H1 (cell line): ENCODE measurements at regions not wholly inside any gene's neighbourhood (a gene's known extent, or its start where the extent isn't known, plus 50 kb on each side); places are given as distances from the start of the nearest gene placed in this dataset.

ENCODE experiments used
- CTCF ChIA-PET: fragments of 300-600 bp; sonication (Branson Sonifier 250); formaldehyde crosslinking; loops from one replicate; lab custom pipeline; 2021; ENCODE audit not compliant: partially characterized antibody; lab: Charles Lee
- POLR2A ChIA-PET: fragments of 300-600 bp; sonication (Branson Sonifier 250); formaldehyde crosslinking; loops from one replicate; lab custom pipeline; 2021; ENCODE audit warnings: inconsistent platforms; ENCODE audit not compliant: partially characterized antibody; lab: Charles Lee
- DNase-seq, 2 experiments: peaks; one replicate each; pipeline versions ENCODE4 v3.0.0 to v3.0.0-alpha.2; 2010 to 2022; ENCODE audit warnings: low spot score in 2 of 2, low read depth in 1 of 2, mixed read lengths in 1 of 2
- FAIRE-seq: peaks from 2 replicates; lab custom pipeline; 2011; peaks lifted over from hg19 to GRCh38; lab: Jason Lieb, UNC
- H2AFZ ChIP-seq: 2 replicates; pipeline ENCODE4 v1.8.1; 2012; ENCODE audit warnings: low read length, inconsistent platforms
- H2AK5ac ChIP-seq: 2 replicates; pipeline ENCODE4 v1.6.1; 2013; ENCODE audit warnings: low read depth, low read length
- H2BK120ac ChIP-seq: replicated peaks from 2 replicates; pipeline ENCODE3; 2013; ENCODE audit warnings: low read depth, low read length, inconsistent platforms
- H2BK12ac ChIP-seq: 2 replicates; pipeline ENCODE4 v1.6.1; 2013; ENCODE audit warnings: low read depth, low read length
- H2BK15ac ChIP-seq: 2 replicates; pipeline ENCODE4 v1.6.1; 2013; ENCODE audit warnings: low read length
- H2BK20ac ChIP-seq: 2 replicates; pipeline ENCODE4 v1.6.1; 2013; ENCODE audit warnings: low read length
- H2BK5ac ChIP-seq: 2 replicates; pipeline ENCODE4 v1.6.1; 2013; ENCODE audit warnings: low read depth, low read length
- H3K14ac ChIP-seq: 2 replicates; pipeline ENCODE4 v1.6.1; 2013; ENCODE audit warnings: inconsistent platforms; ENCODE audit not compliant: insufficient read length
- H3K18ac ChIP-seq: 2 replicates; pipeline ENCODE4 v1.6.1; 2013; ENCODE audit warnings: low read length; ENCODE audit errors: extremely low read depth
- H3K23ac ChIP-seq: 2 replicates; pipeline ENCODE4 v1.6.1; 2013; ENCODE audit warnings: inconsistent platforms; ENCODE audit not compliant: insufficient read length
- H3K23me2 ChIP-seq: 2 replicates; pipeline ENCODE4 v1.6.1; 2013; ENCODE audit warnings: low read depth, low read length
- H3K27ac ChIP-seq: 2 replicates; pipeline ENCODE4 v1.6.1; 2011; ENCODE audit warnings: low read depth, low read length, inconsistent platforms
- H3K27me3 ChIP-seq, 4 experiments: replicated peaks in 1 of 4; 1 replicate in 1 of 4; 2 replicates in 3 of 4; pipeline versions ENCODE4 v1.6.1 to v1.8.1; 2011 to 2013; ENCODE audit warnings: low read length in 3 of 4, mild to moderate bottlenecking in 3 of 4, inconsistent platforms in 2 of 4, mixed read lengths in 2 of 4, moderate library complexity in 1 of 4; ENCODE audit not compliant: control insufficient read depth in 3 of 4, insufficient read depth in 3 of 4; ENCODE audit errors: extremely low read depth in 1 of 4
- H3K36me3 ChIP-seq, 4 experiments: 2 replicates each; pipeline versions ENCODE4 v1.6.1 to v1.8.1; 2011 to 2013; ENCODE audit warnings: mild to moderate bottlenecking in 4 of 4, low read length in 3 of 4, moderate library complexity in 2 of 4, control low read depth in 1 of 4, inconsistent platforms in 1 of 4; ENCODE audit not compliant: insufficient read depth in 4 of 4, control insufficient read depth in 2 of 4
- H3K4ac ChIP-seq: replicated peaks from 2 replicates; pipeline ENCODE3; 2013; ENCODE audit warnings: low read length, low read depth, mixed read lengths, inconsistent platforms; ENCODE audit not compliant: insufficient read length
- H3K4me1 ChIP-seq, 4 experiments: replicated peaks in 1 of 4; 1 replicate in 1 of 4; 2 replicates in 3 of 4; pipeline versions ENCODE4 v1.6.1 to v1.8.1; 2011 to 2013; ENCODE audit warnings: low read length in 3 of 4, inconsistent platforms in 2 of 4, mixed read lengths in 1 of 4; ENCODE audit not compliant: insufficient read depth in 4 of 4, control insufficient read depth in 3 of 4
- H3K4me2 ChIP-seq, 2 experiments: 2 replicates each; pipeline versions ENCODE4 v1.6.1 to v1.8.1; 2011 to 2013; ENCODE audit warnings: low read depth in 2 of 2, low read length in 2 of 2, control low read depth in 1 of 2, inconsistent platforms in 1 of 2, mild to moderate bottlenecking in 1 of 2; ENCODE audit not compliant: insufficient read depth in 1 of 2
- H3K4me3 ChIP-seq, 4 experiments: fragments of 200-600, 300-600 bp in 1 of 4; sonication (generic), shearing (Covaris generic), sonication (Bioruptor Twin) in 1 of 4; 2 replicates each; pipeline versions ENCODE4 v1.5.1 to v1.8.1; 2011 to 2016; ENCODE audit warnings: low read length in 4 of 4, low read depth in 3 of 4, control low read depth in 2 of 4, inconsistent platforms in 2 of 4, mild to moderate bottlenecking in 2 of 4, mixed read lengths in 1 of 4, moderate library complexity in 1 of 4; ENCODE audit not compliant: insufficient read depth in 2 of 4; ENCODE audit errors: extremely low read depth in 1 of 4
- H3K56ac ChIP-seq: replicated peaks from 2 replicates; pipeline ENCODE3; 2013; ENCODE audit warnings: low read depth, mild to moderate bottlenecking, mixed read lengths, low read length, inconsistent platforms; ENCODE audit not compliant: insufficient read length
- H3K79me1 ChIP-seq: 2 replicates; pipeline ENCODE4 v1.6.1; 2013; ENCODE audit warnings: low read depth, low read length, control low read depth
- H3K79me2 ChIP-seq, 2 experiments: 2 replicates each; pipeline versions ENCODE4 v1.6.1 to v1.8.1; 2012 to 2013; ENCODE audit warnings: low read length in 2 of 2, mild to moderate bottlenecking in 2 of 2, inconsistent platforms in 1 of 2; ENCODE audit not compliant: insufficient read depth in 2 of 2, control insufficient read depth in 1 of 2
- H3K9ac ChIP-seq, 4 experiments: replicated peaks in 1 of 4; 1 replicate in 1 of 4; 2 replicates in 3 of 4; pipeline versions ENCODE4 v1.6.1 to v1.8.1; 2011 to 2013; ENCODE audit warnings: low read depth in 3 of 4, low read length in 3 of 4, control low read depth in 2 of 4, mild to moderate bottlenecking in 2 of 4, moderate library complexity in 2 of 4, inconsistent platforms in 1 of 4; ENCODE audit errors: extremely low read depth in 1 of 4
- H3K9me3 ChIP-seq, 2 experiments: 2 replicates each; pipeline versions ENCODE4 v1.6.1 to v1.8.1; 2012 to 2013; ENCODE audit warnings: mild to moderate bottlenecking in 2 of 2, moderate library complexity in 2 of 2, control low read depth in 1 of 2, inconsistent platforms in 1 of 2, low read depth in 1 of 2, low read length in 1 of 2, mixed read lengths in 1 of 2; ENCODE audit not compliant: insufficient read depth in 2 of 2
- H4K20me1 ChIP-seq, 2 experiments: replicated peaks in 1 of 2; 2 replicates each; pipeline versions ENCODE3 to v1.8.1; 2011 to 2013; ENCODE audit warnings: inconsistent platforms in 2 of 2, low read length in 2 of 2, mild to moderate bottlenecking in 1 of 2; ENCODE audit not compliant: insufficient read depth in 2 of 2, control insufficient read depth in 1 of 2
- H4K5ac ChIP-seq: 2 replicates; pipeline ENCODE4 v1.6.1; 2013; ENCODE audit warnings: low read length, low read depth, mixed read lengths, inconsistent platforms; ENCODE audit not compliant: insufficient read length
- H4K8ac ChIP-seq: 2 replicates; pipeline ENCODE4 v1.8.0; 2013; ENCODE audit warnings: mild to moderate bottlenecking, moderate library complexity, low read length, inconsistent platforms; ENCODE audit not compliant: insufficient read depth; ENCODE audit errors: extremely low read depth
- H4K91ac ChIP-seq: replicated peaks from 2 replicates; pipeline ENCODE3; 2013; ENCODE audit warnings: low read length, mixed read lengths, inconsistent platforms; ENCODE audit not compliant: insufficient read length
- ASH2L ChIP-seq: fragments of 200-600, 300-600 bp; sonication (generic); IDR thresholded peaks from one replicate; pipeline ENCODE4 v1.7.1; 2017; ENCODE audit warnings: low read length
- CHD1 ChIP-seq: IDR thresholded peaks from 2 replicates; pipeline ENCODE4 v1.6.1; 2012; ENCODE audit warnings: low read depth, low read length, improper control_type of control experiment
- FOSL1 ChIP-seq: IDR thresholded peaks from 2 replicates; pipeline ENCODE4 v1.6.1; 2011; ENCODE audit warnings: mild to moderate bottlenecking, low read depth, low read length, moderate library complexity; ENCODE audit not compliant: insufficient read depth
- GABPA ChIP-seq: IDR thresholded peaks from 2 replicates; pipeline ENCODE4 v1.6.1; 2011; ENCODE audit warnings: mild to moderate bottlenecking, low read length, moderate library complexity, borderline replicate concordance; ENCODE audit not compliant: insufficient read depth
- HDAC2 ChIP-seq, 2 experiments: fragments of 300-600 bp in 1 of 2; sonication (generic) in 1 of 2; IDR thresholded peaks; 2 replicates each; pipeline ENCODE4 v1.6.1; 2011 to 2012; ENCODE audit warnings: low read depth in 2 of 2, low read length in 2 of 2, mild to moderate bottlenecking in 2 of 2, moderate library complexity in 2 of 2, borderline replicate concordance in 1 of 2, inconsistent platforms in 1 of 2
- JUND ChIP-seq: IDR thresholded peaks from 2 replicates; pipeline ENCODE4 v1.6.1; 2011; ENCODE audit warnings: mild to moderate bottlenecking, improper control_type of control experiment, low read length
- KDM5A ChIP-seq: fragments of 200-600 bp; IDR thresholded peaks from 2 replicates; pipeline ENCODE4 v1.7.1; 2012; ENCODE audit warnings: mild to moderate bottlenecking, low read length, inconsistent platforms, mixed read lengths
- POU5F1 ChIP-seq: IDR thresholded peaks from 2 replicates; pipeline ENCODE4 v1.6.1; 2011; ENCODE audit warnings: low read depth, mild to moderate bottlenecking, low read length, moderate library complexity
- RFX5 ChIP-seq: IDR thresholded peaks from 2 replicates; pipeline ENCODE4 v1.6.1; 2011; ENCODE audit warnings: low read depth, low read length, improper control_type of control experiment, borderline replicate concordance
- RXRA ChIP-seq: IDR thresholded peaks from 2 replicates; pipeline ENCODE4 v1.6.1; 2011; ENCODE audit warnings: low read depth, mild to moderate bottlenecking, low read length, moderate library complexity; ENCODE audit not compliant: insufficient read depth
- SAP30 ChIP-seq: fragments of 300-600 bp; sonication (generic); IDR thresholded peaks from 2 replicates; pipeline ENCODE4 v1.7.1; 2012; ENCODE audit warnings: low read length, moderate library complexity, mild to moderate bottlenecking, inconsistent platforms; ENCODE audit not compliant: insufficient read depth, insufficient replicate concordance
- SP1 ChIP-seq: IDR thresholded peaks from 2 replicates; pipeline ENCODE4 v1.6.1; 2011; ENCODE audit warnings: low read depth, low read length
- SP4 ChIP-seq: IDR thresholded peaks from 2 replicates; pipeline ENCODE4 v1.6.1; 2012; ENCODE audit warnings: low read length, inconsistent platforms
- YY1 ChIP-seq: IDR thresholded peaks from 2 replicates; pipeline ENCODE4 v1.6.1; 2011; ENCODE audit warnings: low read depth, mild to moderate bottlenecking, low read length
- WGBS, 2 experiments: shearing (Covaris generic) in 1 of 2; methylation state at CpG; one replicate each; pipeline versions ENCODE4 v1.1.6 to v1.1.7; 2013 to 2015; ENCODE audit warnings: low lambda C conversion rate in 2 of 2, mixed read lengths in 2 of 2, inconsistent platforms in 1 of 2, low coverage in 1 of 2, missing lambda C conversion rate in 1 of 2; ENCODE audit not compliant: insufficient replicate concordance in 2 of 2, insufficient coverage in 1 of 2, insufficient read length in 1 of 2; ENCODE audit errors: extremely low coverage in 1 of 2, missing lambda C conversion rate in 1 of 2; 5-methylcytosine and 5-hydroxymethylcytosine counted together

DNA sequence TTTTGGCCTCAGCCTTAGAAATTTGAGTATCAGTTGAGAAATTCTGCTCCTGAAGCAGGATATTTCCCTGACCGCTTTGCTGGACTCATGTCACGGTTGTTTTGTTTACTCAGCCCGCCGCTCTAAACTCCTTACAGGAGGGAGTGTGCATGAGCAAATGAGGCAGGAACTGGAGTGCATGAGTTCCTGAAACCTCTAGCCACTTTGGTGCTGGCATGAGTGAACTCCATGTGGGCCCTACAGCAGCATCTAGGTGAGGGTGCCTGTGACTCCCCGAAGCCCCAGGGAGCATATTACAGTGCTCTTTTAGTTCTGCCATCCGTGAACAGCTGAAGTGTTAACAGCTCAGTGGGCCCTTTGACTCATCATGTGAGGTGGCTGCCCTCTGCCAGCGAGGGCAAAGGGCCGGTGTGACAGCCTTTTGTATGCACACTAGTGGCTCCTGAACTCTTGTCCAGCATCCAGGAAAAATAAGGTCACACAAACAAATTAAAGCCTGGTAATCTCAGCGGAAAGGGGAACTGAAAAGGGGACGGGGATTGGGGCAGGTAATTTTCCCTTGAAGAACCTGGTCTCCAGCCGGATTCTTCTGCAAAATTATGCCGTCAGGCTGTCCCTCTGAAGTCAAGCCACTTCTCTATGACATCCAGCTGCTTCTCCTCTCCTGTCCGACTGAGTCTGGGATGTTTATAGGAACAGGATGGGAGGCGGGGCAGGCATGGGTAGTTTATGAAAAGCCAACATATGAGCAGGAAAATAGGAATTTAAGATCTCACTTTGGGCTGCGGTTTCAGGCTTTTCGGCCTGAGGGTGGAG lies 1668.7 kb downstream of the SUCLG1 start:
- no peaks in the 10 kb centered on the region for H3K36me3 ChIP-seq
- no peak overlapping the region for H2BK120ac ChIP-seq
- H2AK5ac ChIP-seq, result no peak overlapping the region
- H2BK20ac ChIP-seq, result no peak overlapping the region
- H2BK15ac ChIP-seq, result no peak overlapping the region
- H3K4me1 ChIP-seq, result no peaks in the 10 kb centered on the region
- peak overlapping the region; percentile 53; the same call in 1 of the 2 replicates for H2AFZ ChIP-seq
- no peak overlapping the region for H2BK12ac ChIP-seq
- no peak for DNase-seq
- FAIRE-seq, result no peak
- H4K8ac ChIP-seq, result no peak overlapping the region
- no peak overlapping the region for H4K91ac ChIP-seq
- no peak overlapping the region for H3K4me3 ChIP-seq
- no peak overlapping the region for H3K4me2 ChIP-seq
- 90% methylated on average over 16 of the region's 16 CpGs; no CpG with 5 or more reads in 1 of the 2 experiments for WGBS, 2 experiments
- H4K5ac ChIP-seq, result no peak overlapping the region
- ChIA-PET CTCF (interaction anchor here (0.6 to 0.7 kb wide), 2 partner anchors 98 to 1929 kb away, joined by 3 read pairs; no protein-coding TSS in a partner anchor), POLR2A (no interaction called here)
- H3K18ac ChIP-seq, result no peak overlapping the region
- no peaks in the 10 kb centered on the region for H3K23me2 ChIP-seq
- no peak overlapping the region for H3K56ac ChIP-seq
- H3K9me3 ChIP-seq, result no peaks in the 10 kb centered on the region
- no peak overlapping the region for H3K23ac ChIP-seq
- H2BK5ac ChIP-seq, result no peak overlapping the region
- no peak overlapping the region for H3K4ac ChIP-seq
- H3K9ac ChIP-seq, result no peak overlapping the region
- H3K27ac ChIP-seq, result no peak overlapping the region
- no peaks in the 10 kb centered on the region for H3K79me1 ChIP-seq
- H3K14ac ChIP-seq, result no peak overlapping the region
- H3K79me2 ChIP-seq, result no peaks in the 10 kb centered on the region
- no peaks in the 10 kb centered on the region for H4K20me1 ChIP-seq
- H3K27me3 ChIP-seq, result no peaks in the 10 kb centered on the region
- no peak for TF ChIP-seq FOSL1
- no peak for TF ChIP-seq SP4
- no peak for TF ChIP-seq RXRA
- TF ChIP-seq KDM5A, result no peak
- TF ChIP-seq RFX5, result no peak
- TF ChIP-seq ASH2L, result no peak
- no peak for TF ChIP-seq SAP30
- no peak for TF ChIP-seq YY1
- TF ChIP-seq CHD1, result no peak
- TF ChIP-seq HDAC2 (IDR thresholded peaks at IDR 0.05; ENCODE audit: borderline replicate concordance in 1 of 2, low read depth in 2 of 2, low read length in 2 of 2), result no peak
- no peak for TF ChIP-seq JUND
- TF ChIP-seq SP1, result no peak
- no peak for TF ChIP-seq POU5F1
- no peak for TF ChIP-seq GABPA
